LNCAP (cell line): ENCODE measurements at regions not wholly inside any gene's neighbourhood (a gene's known extent, or its start where the extent isn't known, plus 50 kb on each side); places are given as distances from the start of the nearest gene placed in this dataset.

Experiments used
- TF ChIP-seq, protein P1 (sequence below): fragments of 450-650 bp; IDR thresholded peaks from 2 replicates; pipeline ENCODE4 v1.5.1; 2017; ENCODE audit warnings: mild to moderate bottlenecking

DNA sequence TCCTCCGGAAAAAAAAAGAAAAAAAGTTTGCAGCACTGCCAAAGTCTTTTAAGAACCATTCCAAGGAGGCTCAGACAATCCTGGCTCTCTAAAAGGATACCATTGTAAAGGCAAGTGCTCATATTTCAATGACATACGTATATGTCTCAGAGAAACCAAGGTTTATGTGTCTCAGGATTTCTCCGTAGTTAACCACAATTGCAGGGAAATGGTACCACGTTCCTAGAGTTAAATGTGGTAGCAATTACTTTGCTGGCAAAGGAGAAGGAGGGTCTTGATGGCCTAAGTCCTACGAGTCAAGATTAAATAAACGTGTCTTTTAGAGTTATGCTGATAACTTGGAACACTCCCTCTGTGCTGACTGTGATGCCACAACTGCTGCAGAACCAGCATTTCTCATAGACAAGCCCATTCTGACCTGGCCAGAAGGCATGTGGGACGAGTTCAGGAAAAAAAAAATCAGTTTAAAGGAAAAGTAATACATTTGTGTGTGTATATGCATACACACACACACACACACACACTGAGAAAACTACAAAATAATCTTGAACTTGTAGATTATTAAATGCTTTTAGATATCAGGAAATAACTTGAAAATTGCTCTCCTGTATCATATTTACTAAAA lies 245.9 kb downstream of the FGFR2 start:
- TF ChIP-seq, protein P1, sequence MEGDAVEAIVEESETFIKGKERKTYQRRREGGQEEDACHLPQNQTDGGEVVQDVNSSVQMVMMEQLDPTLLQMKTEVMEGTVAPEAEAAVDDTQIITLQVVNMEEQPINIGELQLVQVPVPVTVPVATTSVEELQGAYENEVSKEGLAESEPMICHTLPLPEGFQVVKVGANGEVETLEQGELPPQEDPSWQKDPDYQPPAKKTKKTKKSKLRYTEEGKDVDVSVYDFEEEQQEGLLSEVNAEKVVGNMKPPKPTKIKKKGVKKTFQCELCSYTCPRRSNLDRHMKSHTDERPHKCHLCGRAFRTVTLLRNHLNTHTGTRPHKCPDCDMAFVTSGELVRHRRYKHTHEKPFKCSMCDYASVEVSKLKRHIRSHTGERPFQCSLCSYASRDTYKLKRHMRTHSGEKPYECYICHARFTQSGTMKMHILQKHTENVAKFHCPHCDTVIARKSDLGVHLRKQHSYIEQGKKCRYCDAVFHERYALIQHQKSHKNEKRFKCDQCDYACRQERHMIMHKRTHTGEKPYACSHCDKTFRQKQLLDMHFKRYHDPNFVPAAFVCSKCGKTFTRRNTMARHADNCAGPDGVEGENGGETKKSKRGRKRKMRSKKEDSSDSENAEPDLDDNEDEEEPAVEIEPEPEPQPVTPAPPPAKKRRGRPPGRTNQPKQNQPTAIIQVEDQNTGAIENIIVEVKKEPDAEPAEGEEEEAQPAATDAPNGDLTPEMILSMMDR: no peak

DNA sequence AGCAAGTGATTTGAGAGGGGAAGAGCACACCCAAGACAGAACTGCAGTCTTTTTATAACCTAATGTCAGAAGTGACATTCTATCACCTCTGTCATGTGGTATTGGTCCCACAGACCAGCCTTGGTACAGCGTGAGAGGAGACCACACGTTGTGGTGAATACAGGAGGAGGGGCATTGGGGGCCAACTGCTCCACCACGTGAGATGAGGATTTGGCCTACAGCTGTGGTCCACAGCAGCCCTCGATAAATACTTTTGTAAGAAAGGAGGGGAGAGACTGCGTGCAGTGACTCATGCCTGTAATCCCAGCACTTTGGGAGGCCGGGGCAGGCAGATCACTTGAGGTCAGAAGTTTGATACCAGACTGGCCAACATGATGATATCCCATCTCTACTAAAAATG lies 243.1 kb downstream of the FGFR2 start:
- TF ChIP-seq, protein P1: no peak

DNA sequence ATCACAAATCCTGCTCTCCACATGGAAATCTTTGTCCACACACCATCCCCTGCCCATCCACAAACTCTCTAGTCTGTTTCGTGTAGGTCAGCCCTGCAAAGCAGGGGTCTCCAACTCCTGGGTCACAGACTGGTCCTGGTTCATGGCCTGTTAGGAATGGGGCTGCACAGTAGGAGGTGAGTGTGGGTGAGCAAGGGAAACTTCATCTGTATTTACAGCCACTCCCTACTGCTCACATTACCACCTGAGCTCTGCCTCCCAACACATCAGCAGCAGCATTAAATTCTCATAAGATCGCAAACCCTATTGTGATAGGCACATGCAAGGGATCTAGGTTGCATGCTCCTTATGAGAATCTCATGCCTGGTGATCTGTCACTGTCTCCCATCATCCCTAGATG lies 242.1 kb downstream of the FGFR2 start:
- TF ChIP-seq, protein P1: no peak

DNA sequence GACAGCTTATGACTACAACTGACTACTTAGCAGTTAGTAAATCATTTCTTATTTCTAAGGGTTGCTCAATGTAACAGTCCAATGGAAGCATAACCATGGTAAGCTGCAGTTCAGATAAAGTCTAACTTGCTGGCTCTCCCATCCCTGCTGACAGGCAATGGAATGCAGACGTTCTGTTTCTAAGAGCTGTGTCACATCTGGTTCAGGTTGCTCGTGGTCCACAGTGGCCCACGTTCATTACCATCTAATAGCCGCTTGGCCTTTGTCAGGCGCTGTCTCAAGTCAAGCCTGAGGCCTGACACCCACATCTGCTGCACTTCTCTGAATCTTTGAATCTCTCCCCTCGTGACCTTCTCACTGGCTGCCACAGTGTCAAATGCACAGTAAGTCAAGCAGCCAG lies 240.8 kb downstream of the FGFR2 start:
- TF ChIP-seq, protein P1: no peak

DNA sequence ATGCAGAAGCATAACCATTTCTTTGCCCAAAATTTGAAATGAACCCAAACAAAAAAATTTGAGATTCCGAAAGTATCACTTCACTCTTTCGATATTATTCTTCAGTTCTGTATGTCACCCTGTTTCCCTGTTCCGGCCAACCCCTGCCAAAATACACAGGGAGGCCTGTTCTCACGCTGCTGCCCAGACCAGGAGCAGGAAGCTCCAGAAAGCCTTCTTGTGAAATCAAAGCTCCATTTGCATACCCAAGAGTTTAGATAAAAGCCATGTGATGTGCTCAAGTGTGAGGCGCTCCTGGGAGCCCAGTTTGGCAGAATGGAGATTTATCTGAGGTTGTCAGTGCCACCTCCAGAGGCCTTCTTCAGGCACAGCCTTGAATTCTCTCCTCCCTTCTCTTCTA lies 236.2 kb downstream of the FGFR2 start:
- TF ChIP-seq, protein P1: no peak

DNA sequence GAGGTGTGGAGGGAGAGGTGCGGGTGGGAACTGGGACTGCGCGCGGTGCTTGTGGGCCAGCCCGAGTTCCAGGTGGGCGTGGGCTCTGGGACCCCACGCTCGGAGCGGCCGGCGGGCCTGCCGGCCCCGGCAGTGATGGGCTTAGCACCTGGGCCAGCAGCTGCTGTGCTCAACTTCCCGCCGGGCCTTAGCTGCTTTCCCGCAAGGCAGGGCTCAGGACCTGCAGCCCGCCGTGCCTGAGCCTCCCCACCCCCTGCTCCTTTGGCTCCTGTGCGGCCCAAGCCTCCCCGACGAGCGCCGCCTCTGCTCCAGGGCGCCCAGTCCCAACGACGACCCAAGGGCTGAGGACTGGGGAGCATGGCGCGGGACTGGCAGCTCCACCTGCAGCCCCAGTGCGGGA lies 232.7 kb downstream of the FGFR2 start:
- TF ChIP-seq, protein P1: no peak

DNA sequence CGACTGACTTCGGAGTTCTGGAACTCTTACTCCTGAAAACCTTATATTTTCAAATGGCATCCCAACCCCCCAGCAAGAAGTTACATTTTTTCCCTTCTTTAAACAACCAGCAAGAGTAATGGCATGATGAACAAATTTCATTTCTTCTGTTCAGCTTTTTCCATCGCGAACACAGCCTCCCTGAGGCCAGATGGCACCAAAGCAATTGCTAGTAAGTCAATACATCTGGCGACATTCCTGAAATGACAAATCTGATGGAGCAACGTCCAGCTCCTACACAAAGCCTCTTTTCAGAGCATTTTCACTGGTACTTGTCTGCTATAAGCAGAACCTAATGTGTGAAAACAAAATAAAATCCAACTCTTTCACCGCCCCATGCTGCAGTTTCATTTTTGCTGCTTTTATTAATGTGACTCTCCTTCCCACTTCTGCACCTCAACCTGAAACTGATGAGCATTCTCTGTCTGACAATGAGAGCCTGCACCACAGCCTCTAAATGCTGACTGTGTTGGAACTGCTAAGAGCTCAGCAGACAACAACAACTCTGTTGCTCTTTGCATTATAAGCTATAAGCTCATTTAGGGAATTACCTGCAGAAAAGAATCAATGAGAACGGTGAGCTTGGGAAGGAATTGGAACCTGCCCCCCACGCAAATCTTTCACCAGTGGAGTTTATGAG lies 229.8 kb downstream of the FGFR2 start:
- TF ChIP-seq, protein P1: no peak
